ENCODE measurements at regions not wholly inside any gene's neighbourhood (a gene's known extent, or its start where the extent isn't known, plus 50 kb on each side); places are given as distances from the start of the nearest gene placed in this dataset.
"Not testable (repeated sequence)": the region's sequence is repeated elsewhere in the genome, so short reads cannot be mapped to it uniquely, and the experiment has no call there.

DNA sequence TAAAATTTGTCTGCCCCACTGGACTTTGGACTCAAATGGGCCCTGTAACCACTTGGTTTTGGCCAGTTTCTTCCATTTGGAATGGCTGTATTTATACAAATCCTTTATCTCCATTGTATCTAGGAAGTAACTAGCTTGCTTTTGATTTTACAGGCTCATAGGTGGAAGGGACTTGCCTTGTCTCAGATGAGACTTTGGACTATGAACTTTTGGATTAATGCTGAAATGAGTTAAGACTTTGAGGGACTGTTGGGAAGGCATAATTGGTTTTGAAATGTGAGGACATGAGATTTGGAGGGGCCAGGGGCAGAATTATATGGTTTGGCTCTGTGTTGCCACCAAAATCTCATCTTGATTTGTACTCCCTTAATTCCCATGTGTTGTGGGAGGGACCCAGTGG, 198.3 kb upstream of the BOD1L1 start:
- TF ChIP-seq EZH2 (IDR thresholded peaks at IDR 0.05; ENCODE audit: low read depth) = not testable (repeated sequence)
- TF ChIP-seq, protein P1, sequence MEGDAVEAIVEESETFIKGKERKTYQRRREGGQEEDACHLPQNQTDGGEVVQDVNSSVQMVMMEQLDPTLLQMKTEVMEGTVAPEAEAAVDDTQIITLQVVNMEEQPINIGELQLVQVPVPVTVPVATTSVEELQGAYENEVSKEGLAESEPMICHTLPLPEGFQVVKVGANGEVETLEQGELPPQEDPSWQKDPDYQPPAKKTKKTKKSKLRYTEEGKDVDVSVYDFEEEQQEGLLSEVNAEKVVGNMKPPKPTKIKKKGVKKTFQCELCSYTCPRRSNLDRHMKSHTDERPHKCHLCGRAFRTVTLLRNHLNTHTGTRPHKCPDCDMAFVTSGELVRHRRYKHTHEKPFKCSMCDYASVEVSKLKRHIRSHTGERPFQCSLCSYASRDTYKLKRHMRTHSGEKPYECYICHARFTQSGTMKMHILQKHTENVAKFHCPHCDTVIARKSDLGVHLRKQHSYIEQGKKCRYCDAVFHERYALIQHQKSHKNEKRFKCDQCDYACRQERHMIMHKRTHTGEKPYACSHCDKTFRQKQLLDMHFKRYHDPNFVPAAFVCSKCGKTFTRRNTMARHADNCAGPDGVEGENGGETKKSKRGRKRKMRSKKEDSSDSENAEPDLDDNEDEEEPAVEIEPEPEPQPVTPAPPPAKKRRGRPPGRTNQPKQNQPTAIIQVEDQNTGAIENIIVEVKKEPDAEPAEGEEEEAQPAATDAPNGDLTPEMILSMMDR (conservative IDR thresholded peaks at IDR 0.05) = not testable (repeated sequence)
